Pancreas (tissue), 10 donors: ENCODE measurements at regions not wholly inside any gene's neighbourhood (a gene's known extent, or its start where the extent isn't known, plus 50 kb on each side); places are given as distances from the start of the nearest gene placed in this dataset.

Experiments
- ATAC-seq, 4 donors: fragments of 200-7000 bp; cut with Tn5 transposase; one replicate each; pipeline versions ENCODE4 v1.8.0 to v1.9.1; 2020; ENCODE audit warnings: mild to moderate bottlenecking in 4 of 4, moderate library complexity in 4 of 4
- DNase-seq, 6 donors: peaks; one replicate each; pipeline ENCODE4 v3.0.0-alpha.2; 2020
- FAIRE-seq: peaks from 2 replicates; lab custom pipeline; 2012; peaks lifted over from hg19 to GRCh38; lab: Jason Lieb, UNC
- H3K27ac ChIP-seq, 4 donors: fragments of 200-600 bp; sonication (generic); 1 replicate in 3 of 4; 2 replicates in 1 of 4; pipeline versions ENCODE4 v1.5.0 to v1.8.0; 2020
- H3K27me3 ChIP-seq, 4 donors: fragments of 200-600 bp; one replicate each; pipeline ENCODE4 v1.8.0; 2021
- H3K36me3 ChIP-seq, 3 donors: fragments of 200-600 bp; sonication (generic) in 1 of 3; one replicate each; pipeline versions ENCODE4 v1.5.0 to v1.8.0; 2020 to 2021
- H3K4me1 ChIP-seq, 3 donors: fragments of 200-600 bp; one replicate each; pipeline ENCODE4 v1.8.0; 2021
- H3K4me3 ChIP-seq, 4 donors: fragments of 200-600 bp; sonication (generic) in 2 of 4; one replicate each; pipeline versions ENCODE4 v1.5.0 to v1.8.0; 2020 to 2021
- H3K9me3 ChIP-seq, 4 donors: fragments of 200-600 bp; one replicate each; pipeline ENCODE4 v1.8.0; 2021
- CTCF ChIP-seq, 4 donors: fragments of 200-600 bp; sonication (generic) in 3 of 4; IDR thresholded peaks; one replicate each; pipeline versions ENCODE4 v1.5.0 to v1.8.0; 2021; ENCODE audit warnings: antibody characterized with exemption in 4 of 4
- WGBS, 2 donors: extraction: QIAGEN DNeasy Blood & Tissue Kit; methylation state at CpG; one replicate each; pipeline ENCODE4 v1.1.7; 2013; 5-methylcytosine and 5-hydroxymethylcytosine counted together
- intact Hi-C, 3 donors: fragments of 100-400 bp; cut with DNase I; formaldehyde crosslinking; loops; one replicate each; pipeline versions ENCODE4 v1.11.1 to v1.14.2; 2022
- donor health status: healthy with polysubstance abuse.
- donor health status: DM: no; HTN: no; CAD: no; lungs with moderate emphysema.
- donor health status: DM: no; HTN: no; CAD: no.
- donor health status: control.
- donor health status: control.
- donor health status: Bipolar disorder and iron deficiency.
- donor health status: DM: yes; HTN: yes; CAD: no.
- donor health status: DM: no; HTN: no; CAD: no.
- donor health status: DM: no; HTN: no; CAD: no.
- donor health status: DM: yes; HTN: yes; CAD: no.

GRCh38 chr19:28393574-28394336, 819.2 kb downstream of the UQCRFS1 start:
- Histone ChIP-seq H3K36me3 (no peaks in the 10 kb centered on the region), H3K9me3 (no peaks in the 10 kb centered on the region), H3K4me3 (no peak overlapping the region), H3K4me1 (no peaks in the 10 kb centered on the region), H3K27ac (no peak overlapping the region), H3K27me3 (no peaks in the 10 kb centered on the region)
- WGBS, 2 donors = 33 to 36% methylated on average over 10 of the region's 10 CpGs
- TF ChIP-seq CTCF (IDR thresholded peaks at IDR 0.05) = no peak
- intact Hi-C loops = no loop called here
- ATAC-seq (no peak), FAIRE-seq (no peak), DNase-seq (no peak)

DNA sequence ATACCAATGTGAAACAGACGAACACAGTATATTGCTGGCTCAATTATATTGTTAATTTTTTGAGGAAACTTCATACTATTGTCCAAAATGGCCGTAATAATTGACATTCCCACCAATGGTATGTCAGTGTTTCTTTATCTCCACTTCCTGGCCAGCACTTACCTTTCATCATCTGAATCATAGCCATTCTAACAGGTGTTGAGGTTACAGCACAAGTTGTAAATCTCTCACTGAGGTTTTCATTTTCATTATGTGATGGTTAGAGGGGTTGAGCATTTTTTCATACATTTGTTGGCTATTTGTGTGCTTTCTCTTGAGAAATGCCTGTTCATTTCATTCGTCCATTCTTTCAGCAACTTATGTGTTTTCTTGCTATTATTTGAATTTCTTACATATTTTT, 824.0 kb downstream of the UQCRFS1 start:
- FAIRE-seq (no peak), DNase-seq (no peak), ATAC-seq (no peak)
- H3K36me3 ChIP-seq = no peaks in the 10 kb centered on the region
- TF ChIP-seq CTCF (IDR thresholded peaks at IDR 0.05) = no peak
- intact Hi-C loops = no loop called here
- H3K9me3 ChIP-seq = no peaks in the 10 kb centered on the region
- H3K27me3 ChIP-seq = no peaks in the 10 kb centered on the region
- 34 to 47% methylated on average over 3 of the region's 3 CpGs for WGBS, 2 donors
- H3K27ac ChIP-seq = no peak overlapping the region
- no peak overlapping the region for H3K4me3 ChIP-seq
- no peaks in the 10 kb centered on the region for H3K4me1 ChIP-seq

DNA sequence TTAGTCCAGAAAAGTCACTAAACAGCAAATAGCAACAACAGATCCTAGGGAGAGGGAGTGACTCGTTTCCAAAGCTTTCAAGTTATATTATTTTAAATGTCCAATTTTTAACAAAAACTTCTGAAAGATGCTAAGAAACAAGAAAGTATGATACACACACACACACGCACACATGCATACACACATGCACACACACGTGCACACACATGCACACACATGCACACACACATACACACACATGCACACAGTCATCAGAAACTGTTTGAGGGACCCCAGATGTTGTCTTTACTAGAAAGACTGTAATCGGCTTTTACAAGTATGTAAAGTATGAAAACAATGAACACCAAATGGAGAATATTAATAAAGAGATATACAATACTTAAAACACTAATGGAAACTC, 825.4 kb downstream of the UQCRFS1 start:
- 45 to 54% methylated on average over 4 of the region's 4 CpGs for WGBS, 2 donors
- H3K9me3 ChIP-seq = no peaks in the 10 kb centered on the region
- ATAC-seq (no peak), FAIRE-seq (no peak), DNase-seq (no peak)
- H3K27ac ChIP-seq = no peak overlapping the region
- H3K4me1 ChIP-seq = no peaks in the 10 kb centered on the region
- no peak for TF ChIP-seq CTCF (IDR thresholded peaks at IDR 0.05)
- H3K27me3 ChIP-seq = no peaks in the 10 kb centered on the region
- no peaks in the 10 kb centered on the region for H3K36me3 ChIP-seq
- H3K4me3 ChIP-seq = no peak overlapping the region
- intact Hi-C loops = no loop called here

DNA sequence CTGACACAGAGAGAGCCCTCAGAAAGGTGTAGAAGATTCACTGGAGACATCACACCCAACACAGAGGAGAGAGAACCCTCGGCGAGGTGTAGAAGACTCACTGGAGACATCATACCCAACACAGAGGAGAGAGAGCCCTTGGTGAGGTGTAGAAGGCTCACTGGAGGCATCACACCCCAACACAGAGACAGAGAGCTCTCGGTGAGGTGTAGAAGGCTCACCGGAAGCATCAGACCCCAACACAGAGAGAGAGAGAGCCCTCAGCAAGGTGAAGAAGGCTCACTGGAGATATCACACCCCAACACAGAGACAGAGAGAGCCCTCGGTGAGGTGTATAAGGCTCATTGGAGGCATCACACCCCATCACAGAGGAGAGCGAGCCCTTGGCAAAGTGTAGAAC, 826.5 kb downstream of the UQCRFS1 start:
- intact Hi-C loops = no loop called here
- no peaks in the 10 kb centered on the region for H3K36me3 ChIP-seq
- no peaks in the 10 kb centered on the region for H3K4me1 ChIP-seq
- no peak for FAIRE-seq
- DNase-seq = no peak
- no peak for ATAC-seq
- no peaks in the 10 kb centered on the region for H3K9me3 ChIP-seq
- no peak overlapping the region for H3K27ac ChIP-seq
- 64 to 79% methylated on average over 6 of the region's 6 CpGs for WGBS, 2 donors
- H3K4me3 ChIP-seq = no peak overlapping the region
- no peaks in the 10 kb centered on the region for H3K27me3 ChIP-seq
- TF ChIP-seq CTCF (IDR thresholded peaks at IDR 0.05) = no peak

DNA sequence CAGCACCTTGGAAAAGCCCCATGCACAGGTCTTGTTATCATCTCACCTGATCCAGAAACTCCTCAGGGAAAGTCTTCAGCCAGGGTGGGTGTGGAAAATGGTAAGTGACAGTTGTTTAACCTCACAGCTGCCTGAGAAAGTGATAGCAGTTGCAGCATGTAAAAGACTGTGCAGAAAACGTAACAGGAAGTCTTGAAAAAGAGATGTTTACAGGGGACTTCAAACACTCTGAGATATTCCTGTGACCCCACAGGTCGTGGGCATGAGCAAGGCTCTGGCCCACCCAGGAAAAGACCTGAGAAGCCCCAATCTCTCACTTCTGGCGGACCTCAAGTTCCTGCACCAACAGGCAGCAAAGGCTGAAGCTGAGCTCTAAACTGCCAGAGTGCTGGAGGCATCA, 826.9 kb downstream of the UQCRFS1 start:
- Histone ChIP-seq H3K27me3 (no peaks in the 10 kb centered on the region), H3K4me1 (no peaks in the 10 kb centered on the region), H3K9me3 (no peaks in the 10 kb centered on the region), H3K36me3 (no peaks in the 10 kb centered on the region), H3K27ac (no peak overlapping the region), H3K4me3 (no peak overlapping the region)
- DNase-seq (no peak), FAIRE-seq (no peak), ATAC-seq (no peak)
- intact Hi-C loops = no loop called here
- no peak for TF ChIP-seq CTCF (IDR thresholded peaks at IDR 0.05)
- WGBS, 2 donors = 20 to 38% methylated on average over 3 of the region's 3 CpGs
